ENCODE measurements at regions not wholly inside any gene's neighbourhood (a gene's known extent, or its start where the extent isn't known, plus 50 kb on each side); places are given as distances from the start of the nearest gene placed in this dataset.
"Not testable (repeated sequence)": the region's sequence is repeated elsewhere in the genome, so short reads cannot be mapped to it uniquely, and the experiment has no call there.

DNA sequence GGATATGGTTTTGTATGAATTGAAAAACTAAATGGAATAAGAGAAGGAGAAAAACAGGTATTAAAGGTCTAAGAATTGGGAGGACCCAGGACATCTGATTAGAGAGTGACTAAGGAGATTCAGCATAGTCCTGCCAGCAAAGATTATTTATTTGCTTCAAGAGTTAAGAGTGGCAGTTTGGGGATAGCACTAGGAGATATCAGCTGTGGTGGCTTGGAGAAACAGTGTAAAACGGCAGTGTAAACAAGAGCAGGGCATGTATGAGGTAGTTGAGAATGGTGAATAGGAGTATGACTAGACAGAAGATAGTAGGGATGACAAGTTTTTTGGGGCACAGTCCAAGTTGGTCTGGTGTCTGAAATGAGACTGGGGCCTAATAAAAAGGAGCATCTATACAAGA is 730.3 kb downstream of the TRHDE start:
- H3K27ac ChIP-seq; H3K9me3 ChIP-seq (replicated peaks); H3K27me3 ChIP-seq (replicated peaks); H3K4me1 ChIP-seq (replicated peaks); H3K4me3 ChIP-seq; H3K36me3 ChIP-seq; DNase-seq (ENCODE audit: low read depth in 1 of 2, low spot score in 2 of 2): not testable (repeated sequence)

DNA sequence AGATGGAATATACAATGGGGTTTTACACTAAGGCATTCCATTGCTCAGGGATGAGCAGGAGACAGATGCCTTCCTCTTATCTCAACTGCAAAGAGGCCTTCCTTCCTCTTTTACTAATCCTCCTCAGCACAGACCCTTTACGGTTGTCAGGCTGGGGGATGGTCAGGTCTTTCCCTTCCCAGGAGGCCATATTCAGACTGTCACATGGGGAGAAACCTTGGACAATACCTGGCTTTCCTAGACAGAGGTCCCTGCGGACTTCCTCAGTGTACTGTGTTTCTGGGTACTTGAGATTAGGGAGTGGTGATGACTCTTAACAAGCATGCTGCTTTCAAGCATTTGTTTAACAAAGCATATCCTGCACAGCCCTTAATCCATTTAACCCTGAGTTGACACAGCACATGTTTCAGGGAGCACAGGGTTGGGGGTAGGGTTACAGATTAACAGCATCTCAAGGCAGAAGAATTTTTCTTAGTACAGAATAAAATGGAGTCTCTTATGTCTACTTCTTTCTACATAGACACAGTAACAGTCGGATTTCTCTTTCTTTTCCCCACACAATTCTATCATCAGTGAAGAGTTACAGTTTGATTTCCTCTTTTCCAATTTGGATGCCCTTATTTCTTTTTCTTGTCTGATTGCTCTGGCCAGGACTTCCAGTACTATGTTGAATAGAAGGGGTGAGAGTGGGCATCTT is 737.1 kb downstream of the TRHDE start:
- H3K36me3 ChIP-seq; H3K4me1 ChIP-seq (replicated peaks); H3K27ac ChIP-seq; H3K9me3 ChIP-seq (replicated peaks); H3K4me3 ChIP-seq; H3K27me3 ChIP-seq (replicated peaks); DNase-seq (ENCODE audit: low read depth in 1 of 2, low spot score in 2 of 2): not testable (repeated sequence)

DNA sequence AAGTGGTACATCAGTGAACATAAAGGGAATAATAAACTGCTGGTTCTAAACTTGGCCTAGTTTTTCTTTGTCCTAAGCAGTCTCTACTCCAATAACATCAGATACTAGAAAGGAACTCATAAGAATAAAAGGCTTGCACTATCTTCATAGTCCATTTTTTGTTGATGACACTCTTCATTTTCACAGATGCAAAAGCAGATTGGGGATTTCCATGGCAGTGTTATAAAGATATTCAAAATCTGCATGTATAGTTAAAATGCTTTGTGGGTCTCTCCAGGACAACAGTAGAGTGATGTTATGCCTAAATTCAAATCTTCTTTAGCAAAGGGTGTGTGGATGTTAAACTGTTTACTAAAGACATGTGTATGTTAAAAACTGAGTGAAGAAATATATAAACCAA is 745.8 kb downstream of the TRHDE start:
- no peak for DNase-seq (ENCODE audit: low read depth in 1 of 2, low spot score in 2 of 2)
- no peaks in the 10 kb centered on the region for H3K36me3 ChIP-seq
- H3K4me3 ChIP-seq, result no peak overlapping the region
- H3K4me1 ChIP-seq (replicated peaks), result no peaks in the 10 kb centered on the region
- no peak overlapping the region for H3K27ac ChIP-seq
- no peaks in the 10 kb centered on the region for H3K27me3 ChIP-seq (replicated peaks)
- no peaks in the 10 kb centered on the region for H3K9me3 ChIP-seq (replicated peaks)

DNA sequence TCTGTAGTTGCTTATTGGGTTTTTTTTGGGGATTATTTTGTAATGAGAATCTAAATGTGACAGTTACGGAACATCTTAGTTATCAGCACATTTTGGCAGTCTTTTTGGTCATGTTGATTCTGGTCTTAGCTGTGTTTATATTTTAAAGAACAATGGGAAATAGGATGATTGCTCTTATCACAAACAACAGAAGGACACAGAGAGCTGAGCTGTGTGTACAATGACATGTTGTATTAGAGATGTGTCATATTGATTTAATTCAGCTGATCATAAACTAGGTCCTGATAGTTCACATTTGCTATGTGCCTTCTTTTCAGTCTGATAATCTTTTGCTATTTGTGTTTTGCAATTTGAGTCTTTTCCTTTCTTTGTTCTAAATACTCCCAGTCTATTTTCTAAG is 781.7 kb downstream of the TRHDE start:
- Histone ChIP-seq H3K4me3 (no peak overlapping the region), H3K27me3 (replicated peaks) (no peaks in the 10 kb centered on the region), H3K36me3 (no peaks in the 10 kb centered on the region), H3K9me3 (replicated peaks) (no peaks in the 10 kb centered on the region), H3K4me1 (replicated peaks) (no peaks in the 10 kb centered on the region), H3K27ac (no peak overlapping the region)
- DNase-seq (ENCODE audit: low read depth in 1 of 2, low spot score in 2 of 2), result no peak

DNA sequence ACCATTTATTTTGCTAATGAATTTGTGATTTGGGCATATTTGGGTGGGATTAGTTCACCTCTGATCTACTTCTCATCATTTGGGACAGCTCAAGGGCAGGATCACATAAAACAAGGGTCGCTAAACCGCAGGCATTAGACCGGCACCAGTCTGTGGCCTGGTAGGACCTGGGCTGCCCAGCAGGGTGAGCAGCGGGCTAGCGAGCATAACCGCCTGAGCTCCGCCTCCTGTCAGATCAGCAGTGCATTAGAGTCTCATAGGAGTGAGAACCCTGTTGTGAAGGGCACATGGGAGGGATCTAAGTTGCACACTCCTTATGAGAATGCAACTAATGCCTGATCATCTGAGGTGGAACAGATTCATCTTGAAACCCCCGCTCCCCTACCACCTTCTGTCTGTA is 785.3 kb downstream of the TRHDE start:
- no peak for DNase-seq (ENCODE audit: low read depth in 1 of 2, low spot score in 2 of 2)
- no peaks in the 10 kb centered on the region for H3K36me3 ChIP-seq

DNA sequence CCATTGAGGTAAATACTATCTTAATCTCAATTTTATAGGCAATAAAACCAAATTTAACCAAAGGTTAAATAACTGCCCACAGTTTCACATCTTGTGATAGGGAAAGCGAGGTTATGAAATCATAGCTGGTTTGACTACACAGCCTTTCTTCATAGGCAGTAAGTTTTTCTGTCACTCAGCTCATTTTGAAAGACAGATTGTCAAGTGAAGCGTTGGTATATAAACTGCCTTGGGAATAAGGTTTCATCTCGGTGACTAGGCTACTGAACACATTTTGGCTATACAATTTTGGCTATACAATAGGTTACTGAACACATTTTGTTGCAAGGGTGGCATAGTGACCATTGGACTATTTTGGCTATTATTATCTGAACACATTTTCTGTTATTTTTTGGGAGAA is 793.7 kb downstream of the TRHDE start:
- Histone ChIP-seq H3K36me3 (no peaks in the 10 kb centered on the region), H3K27me3 (replicated peaks) (no peaks in the 10 kb centered on the region), H3K27ac (no peak overlapping the region), H3K9me3 (replicated peaks) (no peaks in the 10 kb centered on the region), H3K4me1 (replicated peaks) (no peaks in the 10 kb centered on the region), H3K4me3 (no peak overlapping the region)
- DNase-seq (ENCODE audit: low read depth in 1 of 2, low spot score in 2 of 2), result no peak

More for the DNA sequence above, 785.3 kb downstream of the TRHDE start:
- H3K4me3 ChIP-seq, result no peak overlapping the region
- no peaks in the 10 kb centered on the region for H3K9me3 ChIP-seq (replicated peaks)
- H3K27ac ChIP-seq, result no peak overlapping the region
- no peaks in the 10 kb centered on the region for H3K27me3 ChIP-seq (replicated peaks)
- no peaks in the 10 kb centered on the region for H3K4me1 ChIP-seq (replicated peaks)

DNA sequence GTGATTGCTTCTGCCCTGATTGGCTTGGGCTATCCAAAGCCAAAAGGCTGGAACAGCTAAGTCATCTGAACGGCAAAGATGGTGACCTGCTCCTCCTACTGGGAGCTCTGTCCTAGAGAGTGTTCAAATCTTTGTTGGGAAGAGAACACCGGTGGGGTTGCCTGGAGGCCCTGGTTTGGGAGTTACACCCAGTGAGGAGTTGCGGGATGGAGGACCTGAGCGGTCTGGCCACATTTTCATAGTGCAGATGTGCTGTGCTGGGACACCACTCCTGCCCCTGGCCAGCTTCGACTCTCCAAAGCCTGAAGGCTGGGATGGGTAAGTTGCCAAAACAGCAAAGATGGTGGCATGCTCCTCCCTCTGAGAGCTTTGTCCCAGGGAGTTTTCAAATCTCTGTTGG is 795.4 kb downstream of the TRHDE start:
- H3K27ac ChIP-seq, result no peak overlapping the region
- no peaks in the 10 kb centered on the region for H3K36me3 ChIP-seq
- H3K4me3 ChIP-seq, result no peak overlapping the region
- H3K27me3 ChIP-seq (replicated peaks), result no peaks in the 10 kb centered on the region
- peaks cover 2% of the 10 kb centered on the region; the same call in 1 of the 2 replicates for H3K9me3 ChIP-seq (replicated peaks)
- no peaks in the 10 kb centered on the region for H3K4me1 ChIP-seq (replicated peaks)
- no peak for DNase-seq (ENCODE audit: low read depth in 1 of 2, low spot score in 2 of 2)

DNA sequence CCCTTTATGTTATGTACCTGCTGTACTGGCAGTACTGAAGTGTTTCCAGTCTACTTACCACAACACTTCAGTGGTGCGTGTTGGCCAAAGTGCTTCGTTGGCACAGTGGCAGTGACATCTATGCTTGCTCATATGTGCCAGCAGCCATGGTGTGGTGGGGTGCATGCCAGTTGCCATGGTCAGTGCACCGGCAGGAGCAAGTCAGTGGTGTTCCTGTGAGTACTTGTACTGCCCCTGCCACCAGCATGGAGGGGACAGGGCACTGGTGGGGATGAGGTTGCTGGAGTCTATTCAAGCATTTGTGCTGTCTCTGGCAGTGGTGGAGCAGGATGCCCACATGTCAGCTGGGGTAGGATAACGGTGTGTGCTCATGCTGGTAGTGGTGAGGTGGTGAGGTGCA is 800.0 kb downstream of the TRHDE start:
- no peak for DNase-seq (ENCODE audit: low read depth in 1 of 2, low spot score in 2 of 2)
- Histone ChIP-seq H3K27me3 (replicated peaks) (no peaks in the 10 kb centered on the region), H3K4me3 (no peak overlapping the region), H3K4me1 (replicated peaks) (no peaks in the 10 kb centered on the region), H3K9me3 (replicated peaks) (peaks cover 2% of the 10 kb centered on the region; the same call in 1 of the 2 replicates), H3K36me3 (no peaks in the 10 kb centered on the region), H3K27ac (no peak overlapping the region)

DNA sequence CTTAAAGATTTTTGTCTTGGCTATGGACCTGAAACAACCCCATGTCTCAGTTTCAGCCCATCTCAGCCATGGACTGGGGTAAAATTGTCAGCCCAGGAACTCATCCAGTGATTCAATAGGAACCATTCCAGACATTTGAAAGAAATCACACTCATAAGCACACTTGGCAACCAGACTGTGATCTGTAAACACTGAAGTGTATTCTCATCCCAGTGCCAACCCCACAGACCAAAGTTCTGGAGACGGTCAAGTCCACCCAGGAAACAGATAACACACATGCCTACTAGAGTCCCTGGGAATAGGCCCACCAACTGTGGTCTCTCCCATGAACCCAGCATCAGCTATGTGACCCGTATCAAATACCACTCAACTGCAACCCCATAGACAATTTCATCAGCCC is 804.6 kb downstream of the TRHDE start:
- H3K27me3 ChIP-seq (replicated peaks), result no peaks in the 10 kb centered on the region
- H3K4me1 ChIP-seq (replicated peaks), result no peaks in the 10 kb centered on the region
- H3K36me3 ChIP-seq, result no peaks in the 10 kb centered on the region
- no peaks in the 10 kb centered on the region; the same call in 1 of the 2 replicates for H3K9me3 ChIP-seq (replicated peaks)
- H3K27ac ChIP-seq, result no peak overlapping the region
- no peak overlapping the region for H3K4me3 ChIP-seq
- no peak for DNase-seq (ENCODE audit: low read depth in 1 of 2, low spot score in 2 of 2)

DNA sequence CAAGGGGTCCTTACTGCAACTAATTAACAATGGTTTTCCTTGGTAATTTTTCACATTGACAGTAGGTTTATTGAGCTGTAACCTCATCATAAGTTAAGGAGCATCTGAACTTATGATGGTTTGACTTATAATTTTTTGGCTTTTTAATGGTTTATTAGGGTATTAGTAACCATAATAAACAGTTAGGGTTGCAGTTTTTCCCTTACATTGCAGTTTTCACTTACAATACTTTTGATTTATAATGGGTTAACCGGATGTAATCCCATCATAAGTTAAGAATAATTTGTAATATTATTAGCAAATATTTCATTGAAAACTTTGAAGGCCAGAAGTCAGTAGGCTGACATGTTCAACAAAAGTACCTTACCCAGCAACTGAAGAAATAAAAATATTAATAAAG is 811.6 kb downstream of the TRHDE start:
- H3K4me3 ChIP-seq, result no peak overlapping the region
- no peaks in the 10 kb centered on the region for H3K27me3 ChIP-seq (replicated peaks)
- no peaks in the 10 kb centered on the region for H3K9me3 ChIP-seq (replicated peaks)
- H3K36me3 ChIP-seq, result no peaks in the 10 kb centered on the region
- no peak for DNase-seq (ENCODE audit: low read depth in 1 of 2, low spot score in 2 of 2)
- no peak overlapping the region for H3K27ac ChIP-seq
- H3K4me1 ChIP-seq (replicated peaks), result no peaks in the 10 kb centered on the region

DNA sequence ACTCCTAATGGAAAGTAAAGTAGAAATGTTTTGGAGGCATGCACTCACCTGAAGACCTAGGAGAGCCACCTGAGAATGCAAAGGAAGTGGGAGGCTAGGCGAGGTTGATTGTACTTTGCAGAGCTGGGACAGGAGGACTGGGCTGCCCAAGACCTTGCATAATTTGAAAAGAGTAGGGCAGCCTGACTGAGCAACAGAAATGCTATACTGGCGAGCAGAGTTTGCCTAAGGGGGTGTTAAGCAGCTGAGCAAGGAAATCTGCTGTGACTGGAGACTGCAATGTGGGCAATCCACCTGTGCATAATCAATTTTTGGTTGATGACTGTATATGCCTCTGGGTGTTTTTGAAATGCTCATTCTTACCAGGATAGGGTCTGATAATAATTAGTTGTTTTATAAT is 834.1 kb downstream of the TRHDE start:
- no peak for DNase-seq (ENCODE audit: low read depth in 1 of 2, low spot score in 2 of 2)
- no peaks in the 10 kb centered on the region for H3K9me3 ChIP-seq (replicated peaks)

DNA sequence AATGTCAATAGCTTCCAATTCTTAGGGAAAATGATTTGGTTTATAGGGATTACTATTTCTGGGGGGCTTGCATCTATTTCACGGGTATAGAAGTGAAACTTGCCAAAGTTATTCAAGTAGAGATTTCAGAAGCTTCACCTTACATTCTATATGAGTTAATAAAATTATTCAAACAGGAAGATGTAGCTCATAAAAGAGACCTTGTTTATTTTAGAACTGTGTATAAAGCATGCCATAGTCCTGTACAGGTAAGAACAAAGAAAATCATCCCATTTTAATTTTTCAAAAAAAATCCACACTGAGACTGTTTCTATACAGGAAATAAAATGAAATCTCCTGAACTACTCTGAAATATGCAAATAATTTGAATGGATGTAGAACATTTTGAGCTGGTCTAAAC is 834.7 kb downstream of the TRHDE start:
- Histone ChIP-seq H3K4me1 (replicated peaks) (no peaks in the 10 kb centered on the region), H3K27me3 (replicated peaks) (no peaks in the 10 kb centered on the region), H3K4me3 (no peak overlapping the region), H3K9me3 (replicated peaks) (no peaks in the 10 kb centered on the region), H3K36me3 (no peaks in the 10 kb centered on the region), H3K27ac (no peak overlapping the region)
- DNase-seq (ENCODE audit: low read depth in 1 of 2, low spot score in 2 of 2), result no peak

More for the DNA sequence above, 834.1 kb downstream of the TRHDE start:
- no peaks in the 10 kb centered on the region for H3K36me3 ChIP-seq
- no peak overlapping the region for H3K4me3 ChIP-seq
- H3K4me1 ChIP-seq (replicated peaks), result no peaks in the 10 kb centered on the region
- no peak overlapping the region for H3K27ac ChIP-seq
- no peaks in the 10 kb centered on the region for H3K27me3 ChIP-seq (replicated peaks)

DNA sequence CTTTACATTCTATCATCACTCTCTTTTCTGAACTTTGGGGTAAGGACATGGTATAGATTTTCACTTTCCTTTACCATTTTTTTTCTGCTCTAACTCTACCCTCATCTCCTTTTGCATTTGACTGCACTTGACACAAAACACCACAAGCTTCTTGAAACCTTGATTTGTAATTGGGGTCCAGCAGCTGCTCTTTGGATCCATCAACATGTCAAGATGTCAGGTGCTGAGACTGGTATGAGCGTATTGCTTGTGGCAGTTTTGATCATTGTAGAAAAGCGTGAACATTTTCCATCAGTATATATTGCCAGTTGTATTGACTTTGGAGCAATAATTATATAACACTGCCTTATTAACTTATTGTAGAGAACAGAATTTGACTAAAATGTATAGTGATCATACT is 838.6 kb downstream of the TRHDE start:
- no peak overlapping the region for H3K4me3 ChIP-seq
- H3K27ac ChIP-seq, result no peak overlapping the region
- H3K27me3 ChIP-seq (replicated peaks), result no peaks in the 10 kb centered on the region
- DNase-seq (ENCODE audit: low read depth in 1 of 2, low spot score in 2 of 2), result no peak
- no peaks in the 10 kb centered on the region for H3K9me3 ChIP-seq (replicated peaks)
- no peaks in the 10 kb centered on the region for H3K4me1 ChIP-seq (replicated peaks)
- no peaks in the 10 kb centered on the region for H3K36me3 ChIP-seq

DNA sequence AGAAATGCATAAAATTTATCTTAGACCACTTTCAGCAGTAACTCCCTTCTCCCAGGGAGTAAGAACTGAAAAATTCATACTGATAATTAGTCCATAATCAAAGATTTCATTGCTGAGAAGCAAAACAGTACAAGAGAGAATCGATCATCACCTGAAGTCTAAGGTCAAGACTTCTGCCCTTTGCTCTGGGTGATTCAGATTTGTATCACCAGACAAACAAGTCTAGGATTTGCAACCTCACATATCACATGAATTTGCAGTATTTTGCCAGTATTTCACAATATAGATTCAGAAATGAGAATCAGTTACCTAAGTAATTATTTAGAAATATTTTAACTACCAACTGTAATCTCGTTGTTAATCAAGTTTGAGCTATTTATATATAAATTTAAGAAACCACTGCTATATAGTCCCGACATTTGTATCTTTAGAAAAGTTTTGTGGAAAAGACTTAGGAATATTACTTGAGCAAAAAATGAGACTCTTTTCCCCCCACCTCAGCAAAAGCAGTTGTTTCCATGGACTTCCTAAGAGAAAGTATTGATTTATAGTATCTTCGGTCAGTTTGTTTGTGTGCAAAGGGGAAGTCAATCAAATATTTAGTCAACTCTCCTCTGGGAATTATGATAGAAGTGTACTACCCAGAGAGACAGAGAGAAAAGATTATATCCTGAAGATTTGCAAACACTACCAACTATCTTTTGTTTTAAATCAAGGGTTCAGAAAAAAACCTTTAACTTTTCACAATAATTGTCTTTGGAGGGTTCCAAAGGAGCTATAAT is 840.1 kb downstream of the TRHDE start:
- H3K36me3 ChIP-seq, result no peaks in the 10 kb centered on the region
- H3K9me3 ChIP-seq (replicated peaks), result no peaks in the 10 kb centered on the region
- no peak for DNase-seq (ENCODE audit: low read depth in 1 of 2, low spot score in 2 of 2)
- H3K27ac ChIP-seq, result no peak overlapping the region
- no peaks in the 10 kb centered on the region for H3K27me3 ChIP-seq (replicated peaks)
- H3K4me1 ChIP-seq (replicated peaks), result no peaks in the 10 kb centered on the region
- H3K4me3 ChIP-seq, result no peak overlapping the region
